ENCODE measurements at regions not wholly inside any gene's neighbourhood (a gene's known extent, or its start where the extent isn't known, plus 50 kb on each side); places are given as distances from the start of the nearest gene placed in this dataset.
A peak's percentile ranks its signal among the peaks of the same experiment; 100 is the strongest.

DNA sequence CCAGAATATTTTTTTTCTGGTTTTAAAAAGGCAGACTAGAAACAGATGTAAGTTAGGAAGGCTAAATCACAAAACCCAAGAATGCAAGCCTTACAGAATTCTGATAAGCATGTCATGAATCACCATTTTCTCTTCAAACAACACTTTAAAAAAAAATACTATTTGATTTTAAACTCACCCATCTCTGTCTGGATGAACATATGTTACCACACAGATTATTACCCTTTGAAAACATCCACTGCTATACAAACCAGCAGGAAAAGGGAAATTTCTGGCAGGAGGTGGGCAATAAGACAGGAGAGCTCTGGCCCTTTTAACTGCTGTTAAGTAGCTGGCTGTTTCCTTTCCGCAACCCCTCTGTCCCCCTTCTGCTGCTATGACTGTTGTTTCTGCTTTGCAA, 317.7 kb upstream of the NOCT start:
- Mint-ChIP-seq H3K9me3 (ENCODE audit: low read depth) (no peaks in the 10 kb centered on the region), H3K36me3 (ENCODE audit: low read depth) (no peaks in the 10 kb centered on the region), H3K27ac (no peak overlapping the region), H3K4me3 (no peak overlapping the region), H3K27me3 (peaks cover 14% of the 10 kb centered on the region), H3K4me1 (no peaks in the 10 kb centered on the region)
- intact Hi-C loops (cut with DNase I, micrococcal nuclease): no loop called here
- no peak for DNase-seq
- ATAC-seq: no peak
- POLR2A ChIA-PET: no interaction called here
- CTCF ChIA-PET: interaction anchor here (0.9 kb wide), 1 partner anchor 17 kb away, joined by 3 read pairs; no protein-coding TSS in a partner anchor

DNA sequence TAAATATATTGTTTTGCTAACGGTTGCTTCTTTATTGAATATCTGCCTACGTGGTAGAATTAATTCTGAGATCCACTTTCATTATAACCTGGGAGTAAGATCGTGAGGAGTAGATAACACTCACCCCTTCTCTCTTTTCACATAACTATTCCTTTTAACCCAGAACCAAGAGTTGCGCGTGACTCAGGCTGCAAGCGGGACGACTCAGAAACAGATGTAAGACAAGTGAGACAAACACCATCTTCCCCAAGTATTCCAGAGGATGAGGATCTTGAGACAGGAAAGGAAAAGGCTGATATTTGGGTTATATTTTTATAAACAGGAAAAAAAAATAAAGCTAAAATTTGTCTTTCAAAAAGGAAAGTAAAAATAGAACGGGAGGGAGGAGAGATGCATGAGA, 318.8 kb upstream of the NOCT start:
- intact Hi-C loops (cut with DNase I, micrococcal nuclease): no loop called here
- Mint-ChIP-seq H3K36me3 (ENCODE audit: low read depth) (no peaks in the 10 kb centered on the region), H3K4me3 (no peak overlapping the region), H3K27me3 (peaks cover 14% of the 10 kb centered on the region), H3K9me3 (ENCODE audit: low read depth) (no peaks in the 10 kb centered on the region), H3K27ac (no peak overlapping the region), H3K4me1 (no peaks in the 10 kb centered on the region)
- POLR2A ChIA-PET: no interaction called here
- CTCF ChIA-PET: no interaction called here
- ATAC-seq: no peak
- DNase-seq: no peak

DNA sequence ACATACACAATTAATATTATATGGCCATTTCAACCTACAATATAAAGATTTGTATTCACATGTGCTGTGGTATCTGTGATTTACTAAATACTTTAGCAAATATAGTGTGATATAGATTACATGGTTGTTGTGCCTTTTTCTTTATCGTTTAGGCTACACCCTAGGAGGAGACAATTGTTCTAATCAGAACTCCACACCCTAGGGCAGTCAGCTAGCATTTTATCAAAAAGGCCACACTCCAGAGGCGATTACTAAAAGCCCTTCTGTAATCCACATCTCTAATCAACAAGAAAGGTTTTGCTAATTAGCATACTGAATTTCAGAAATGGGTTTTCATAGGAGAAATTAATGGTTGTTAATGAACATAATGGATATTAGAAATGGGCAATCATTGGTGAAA, 319.5 kb upstream of the NOCT start:
- ChIA-PET POLR2A (no interaction called here), CTCF (interaction anchor here (0.6 kb wide), 1 partner anchor 281 kb away, joined by 3 read pairs; no protein-coding TSS in a partner anchor)
- no peaks in the 10 kb centered on the region for H3K4me1 Mint-ChIP-seq
- H3K36me3 Mint-ChIP-seq (ENCODE audit: low read depth): no peaks in the 10 kb centered on the region
- H3K27me3 Mint-ChIP-seq: peaks cover 14% of the 10 kb centered on the region
- no peak overlapping the region for H3K4me3 Mint-ChIP-seq
- no peaks in the 10 kb centered on the region for H3K9me3 Mint-ChIP-seq (ENCODE audit: low read depth)
- no peak overlapping the region for H3K27ac Mint-ChIP-seq
- DNase-seq: no peak
- intact Hi-C loops (cut with DNase I, micrococcal nuclease): no loop called here
- ATAC-seq: no peak

DNA sequence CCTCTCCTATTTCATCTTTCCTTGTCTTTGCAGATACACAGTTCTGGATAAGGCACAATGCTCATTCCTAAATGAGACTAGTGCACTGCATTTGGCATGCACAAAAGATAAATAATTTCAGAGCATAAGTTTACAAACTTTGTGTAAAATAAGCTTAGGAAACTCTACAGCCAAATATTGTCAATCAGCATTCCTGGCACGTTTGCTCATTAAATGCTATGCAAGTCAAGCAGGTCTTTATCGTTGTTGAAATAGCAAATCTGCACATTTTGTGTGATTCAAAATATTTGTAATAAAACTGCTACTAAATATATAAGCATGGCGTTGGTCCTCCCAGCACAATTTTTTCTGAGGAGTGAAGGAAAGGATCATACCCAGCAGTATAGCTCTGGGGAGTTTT, 322.1 kb upstream of the NOCT start:
- intact Hi-C loops (cut with DNase I, micrococcal nuclease): no loop called here
- H3K27ac Mint-ChIP-seq: no peak overlapping the region
- POLR2A ChIA-PET: no interaction called here
- DNase-seq (no peak), ATAC-seq (no peak)
- CTCF ChIA-PET: interaction anchor here (0.6 to 1.4 kb wide), 2 partner anchors 12 to 20 kb away, joined by 3 to 6 read pairs; no protein-coding TSS in a partner anchor
- no peak overlapping the region for H3K4me3 Mint-ChIP-seq
- H3K36me3 Mint-ChIP-seq (ENCODE audit: low read depth): no peaks in the 10 kb centered on the region
- H3K27me3 Mint-ChIP-seq: peaks cover 14% of the 10 kb centered on the region
- no peaks in the 10 kb centered on the region for H3K4me1 Mint-ChIP-seq
- H3K9me3 Mint-ChIP-seq (ENCODE audit: low read depth): no peaks in the 10 kb centered on the region

DNA sequence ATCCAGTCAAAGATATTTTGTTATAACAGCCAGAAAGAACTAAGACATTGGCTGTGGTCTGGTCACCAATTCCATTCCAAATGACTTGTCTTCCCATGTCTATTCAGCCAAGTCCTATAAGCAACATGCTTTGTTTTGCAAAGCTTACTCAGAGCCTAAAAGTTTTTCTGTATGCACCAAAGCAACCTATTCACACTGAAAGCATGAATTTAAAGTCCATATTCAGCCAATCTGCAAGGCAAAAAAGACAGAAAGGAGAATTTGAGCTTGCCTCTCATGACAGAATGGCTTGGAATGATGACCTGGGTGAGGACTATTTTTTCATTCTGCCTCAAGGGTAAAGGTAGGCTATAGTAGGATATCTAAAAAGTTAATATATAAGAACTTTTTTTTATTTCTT, 323.2 kb upstream of the NOCT start:
- no peaks in the 10 kb centered on the region for H3K36me3 Mint-ChIP-seq (ENCODE audit: low read depth)
- H3K4me1 Mint-ChIP-seq: no peaks in the 10 kb centered on the region
- intact Hi-C loops (cut with DNase I, micrococcal nuclease): no loop called here
- ChIA-PET CTCF (interaction anchor here (0.7 kb wide), 1 partner anchor 9 kb away, joined by 3 read pairs; no protein-coding TSS in a partner anchor), POLR2A (no interaction called here)
- ATAC-seq: no peak
- H3K9me3 Mint-ChIP-seq (ENCODE audit: low read depth): no peaks in the 10 kb centered on the region
- DNase-seq: no peak
- no peak overlapping the region for H3K4me3 Mint-ChIP-seq
- no peak overlapping the region for H3K27ac Mint-ChIP-seq
- H3K27me3 Mint-ChIP-seq: peaks cover 15% of the 10 kb centered on the region

DNA sequence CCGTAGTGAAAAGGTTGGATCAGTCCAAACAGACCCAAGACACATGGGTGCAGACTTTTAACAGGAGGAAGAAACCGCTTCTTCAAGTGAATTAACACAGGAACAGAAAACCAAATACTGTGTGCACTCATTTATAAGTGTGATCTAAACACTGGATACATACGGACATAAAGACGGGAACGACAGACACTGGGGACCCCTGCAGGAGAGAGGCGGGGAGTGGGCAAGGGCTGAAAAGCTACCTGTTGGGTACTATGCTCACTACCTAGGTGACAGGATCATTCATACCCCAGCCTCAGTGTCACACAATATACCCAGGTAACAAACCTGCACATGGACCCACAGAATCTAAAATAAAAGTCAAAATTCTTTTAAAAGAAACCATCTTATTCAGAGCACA, 326.0 kb upstream of the NOCT start:
- ChIA-PET CTCF (interaction anchor here (0.6 kb wide), 1 partner anchor 8 kb away, joined by 3 read pairs; no protein-coding TSS in a partner anchor), POLR2A (no interaction called here)
- H3K27me3 Mint-ChIP-seq: peaks cover 4% of the 10 kb centered on the region
- H3K27ac Mint-ChIP-seq: no peak overlapping the region
- DNase-seq (no peak), ATAC-seq (no peak)
- H3K9me3 Mint-ChIP-seq (ENCODE audit: low read depth): no peaks in the 10 kb centered on the region
- no peak overlapping the region for H3K4me3 Mint-ChIP-seq
- no peaks in the 10 kb centered on the region for H3K4me1 Mint-ChIP-seq
- H3K36me3 Mint-ChIP-seq (ENCODE audit: low read depth): no peaks in the 10 kb centered on the region
- intact Hi-C loops (cut with DNase I, micrococcal nuclease): no loop called here

DNA sequence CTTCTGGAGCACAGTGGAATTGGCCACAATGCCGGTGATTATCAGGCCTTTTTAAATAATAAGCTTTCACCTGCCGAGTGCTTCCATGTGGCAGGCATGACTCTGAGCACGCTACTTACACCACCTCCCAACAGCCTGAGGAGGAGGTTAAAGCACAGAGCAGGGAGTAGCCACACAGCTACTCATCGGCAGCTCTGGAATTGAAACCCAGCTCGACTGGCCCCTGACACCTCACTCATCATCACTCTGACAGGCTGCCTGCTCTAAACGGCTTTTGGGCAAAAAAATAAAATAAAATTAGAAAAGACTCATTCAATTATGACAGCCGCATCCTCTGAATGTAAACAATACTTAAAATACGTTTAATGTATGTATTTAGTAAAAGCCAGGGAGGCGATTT, 326.4 kb upstream of the NOCT start:
- peaks cover 3% of the 10 kb centered on the region for H3K27me3 Mint-ChIP-seq
- CTCF ChIA-PET: no interaction called here
- DNase-seq (no peak), ATAC-seq (no peak)
- H3K27ac Mint-ChIP-seq: no peak overlapping the region
- H3K9me3 Mint-ChIP-seq (ENCODE audit: low read depth): no peaks in the 10 kb centered on the region
- intact Hi-C loops (cut with DNase I, micrococcal nuclease): no loop called here
- no peaks in the 10 kb centered on the region for H3K36me3 Mint-ChIP-seq (ENCODE audit: low read depth)
- POLR2A ChIA-PET: no interaction called here
- H3K4me3 Mint-ChIP-seq: no peak overlapping the region
- H3K4me1 Mint-ChIP-seq: no peaks in the 10 kb centered on the region

DNA sequence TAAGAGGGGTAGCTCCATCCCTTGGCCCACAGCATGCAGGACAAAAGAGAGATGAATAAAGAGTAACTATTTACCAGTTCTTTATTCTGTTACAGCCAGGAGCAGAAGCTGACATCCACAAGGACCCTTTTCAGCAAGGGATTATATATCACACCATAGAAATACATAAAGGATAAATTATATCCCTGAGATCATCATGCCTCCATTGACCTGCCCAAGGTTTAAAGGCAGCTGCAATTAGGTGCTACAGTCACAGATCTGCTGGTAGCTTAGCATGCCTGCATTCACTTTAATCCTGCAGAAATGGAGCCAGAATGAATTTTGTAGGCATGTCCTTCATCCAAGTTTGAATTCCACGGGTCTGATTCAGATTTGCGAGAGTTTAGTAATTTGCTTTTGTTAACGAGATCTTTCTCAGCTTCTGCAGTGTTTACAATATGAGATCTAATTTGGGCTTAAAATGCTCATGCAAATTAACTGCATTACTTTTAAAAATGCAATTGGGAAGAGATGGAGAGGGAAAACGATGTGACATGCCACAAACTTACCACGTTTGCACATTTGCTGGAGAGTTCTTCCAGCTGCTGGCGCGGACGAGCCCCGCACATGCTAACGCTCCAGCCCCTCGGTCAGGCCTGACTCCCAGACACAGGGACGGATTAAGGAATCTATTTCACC, 327.0 kb upstream of the NOCT start:
- Mint-ChIP-seq H3K36me3 (ENCODE audit: low read depth) (no peaks in the 10 kb centered on the region), H3K4me1 (no peaks in the 10 kb centered on the region), H3K27ac (no peak overlapping the region), H3K9me3 (ENCODE audit: low read depth) (no peaks in the 10 kb centered on the region), H3K27me3 (peaks cover 3% of the 10 kb centered on the region), H3K4me3 (no peak overlapping the region)
- ATAC-seq (no peak), DNase-seq (no peak)
- ChIA-PET CTCF (no interaction called here), POLR2A (no interaction called here)
- intact Hi-C loops (cut with DNase I, micrococcal nuclease): no loop called here

DNA sequence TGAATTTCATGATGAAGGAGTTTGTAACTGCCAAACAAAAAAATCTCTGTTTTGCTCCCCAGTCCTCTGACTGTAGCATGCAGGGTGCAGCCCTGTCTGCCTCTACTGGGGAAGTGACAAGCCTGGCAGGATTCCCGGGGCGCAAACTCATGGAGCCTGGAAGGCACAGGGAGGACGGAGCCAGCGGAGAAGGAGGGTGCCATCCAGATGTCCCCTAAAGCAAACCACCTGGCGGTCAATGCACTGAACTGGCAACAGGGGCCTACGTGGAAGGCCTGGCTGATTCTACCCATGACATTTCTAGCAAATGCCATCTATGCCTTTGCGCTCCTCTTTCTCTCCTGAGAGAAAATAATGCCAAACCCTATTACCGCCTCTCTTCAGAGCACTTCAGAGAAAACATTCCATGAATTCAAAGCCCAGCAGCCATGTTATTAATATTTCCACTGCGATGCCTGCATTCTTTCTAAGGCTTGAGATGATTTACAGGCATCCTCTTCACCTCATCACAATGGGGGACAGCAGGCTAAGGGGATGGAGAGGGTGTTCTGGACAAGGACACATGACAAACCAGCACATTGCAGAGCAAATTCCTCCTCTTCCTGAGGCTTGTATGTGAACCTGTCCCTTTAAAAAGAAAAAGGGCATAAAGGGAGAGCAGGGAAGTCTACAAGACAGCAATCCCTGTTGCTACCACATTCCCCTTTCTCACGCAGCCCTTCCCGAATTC, 329.3 kb upstream of the NOCT start:
- H3K4me3 Mint-ChIP-seq: no peak overlapping the region
- H3K27ac Mint-ChIP-seq: no peak overlapping the region
- H3K36me3 Mint-ChIP-seq (ENCODE audit: low read depth): no peaks in the 10 kb centered on the region
- peaks cover 12% of the 10 kb centered on the region for H3K27me3 Mint-ChIP-seq
- intact Hi-C loops (cut with DNase I, micrococcal nuclease): no loop called here
- ATAC-seq: no peak
- DNase-seq: no peak
- POLR2A ChIA-PET: no interaction called here
- CTCF ChIA-PET: interaction anchor here (1.9 kb wide), 1 partner anchor 185 kb away, joined by 4 read pairs; no protein-coding TSS in a partner anchor
- H3K9me3 Mint-ChIP-seq (ENCODE audit: low read depth): no peaks in the 10 kb centered on the region
- no peaks in the 10 kb centered on the region for H3K4me1 Mint-ChIP-seq

DNA sequence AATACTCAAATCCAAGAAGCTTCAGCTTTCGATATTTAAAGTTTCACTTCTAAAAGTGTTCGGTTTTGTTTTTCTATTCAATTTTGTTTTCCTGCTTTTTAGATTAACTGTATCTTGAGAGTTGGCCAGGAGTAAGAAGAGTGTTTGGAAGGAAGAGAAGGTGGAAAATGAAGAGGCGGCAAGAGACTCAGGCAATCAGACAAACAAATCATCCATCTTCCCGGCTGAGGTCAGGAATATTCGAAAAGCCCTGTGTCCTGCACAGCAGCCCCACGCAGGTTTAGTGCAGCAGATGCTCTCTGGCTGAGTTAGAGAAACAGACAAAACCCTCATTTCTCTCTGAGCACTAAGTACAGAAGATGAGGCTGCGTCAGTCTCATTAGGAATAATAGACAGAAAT, 330.3 kb upstream of the NOCT start:
- no peaks in the 10 kb centered on the region for H3K9me3 Mint-ChIP-seq (ENCODE audit: low read depth)

DNA sequence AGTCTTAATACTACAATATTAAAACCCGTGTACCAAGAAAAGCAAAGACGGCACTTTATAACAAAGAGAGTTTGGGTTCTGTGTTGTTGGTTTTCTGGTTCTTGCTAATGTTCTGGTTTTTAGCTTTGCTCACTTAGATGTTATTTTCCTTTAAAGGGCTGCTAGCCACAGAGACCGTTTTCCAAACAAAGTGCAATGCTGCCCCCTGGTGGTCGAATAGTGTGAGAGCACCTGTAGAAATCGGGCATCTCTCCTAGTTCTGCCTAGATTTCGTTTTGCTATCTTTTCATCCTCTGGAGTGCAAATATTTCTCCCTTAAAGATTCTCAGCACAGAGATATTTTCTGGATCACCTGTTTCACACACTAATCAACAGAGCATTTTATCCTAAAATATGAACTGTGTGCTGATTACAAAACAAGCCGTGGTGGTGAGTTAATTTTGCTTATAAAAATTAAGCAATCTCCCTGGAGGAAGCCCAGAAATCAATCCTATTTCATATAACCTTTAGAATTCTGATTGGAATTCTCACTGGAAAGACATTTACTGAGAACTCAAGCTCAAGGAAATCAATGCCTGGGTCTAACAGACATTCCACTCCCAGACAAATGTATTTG, 334.5 kb upstream of the NOCT start:
- no peak overlapping the region for H3K4me3 Mint-ChIP-seq
- no peaks in the 10 kb centered on the region for H3K4me1 Mint-ChIP-seq
- DNase-seq: peak; percentile 87
- ChIA-PET CTCF (interaction anchor here (0.6 to 3.5 kb wide), 22 partner anchors 9 to 715 kb away, joined by 3 to 18 read pairs (median 3); no protein-coding TSS in a partner anchor), POLR2A (no interaction called here)
- H3K36me3 Mint-ChIP-seq (ENCODE audit: low read depth): no peaks in the 10 kb centered on the region
- ATAC-seq: peak; percentile 65
- H3K27ac Mint-ChIP-seq: no peak overlapping the region
- no peaks in the 10 kb centered on the region for H3K9me3 Mint-ChIP-seq (ENCODE audit: low read depth)
- H3K27me3 Mint-ChIP-seq: peaks cover 13% of the 10 kb centered on the region
- intact Hi-C loops (cut with DNase I, micrococcal nuclease): loop anchor here (1.0 to 5.0 kb wide), 8 partner anchors 190 to 948 kb away; no protein-coding TSS in a partner anchor

More for the DNA sequence above, 330.3 kb upstream of the NOCT start:
- DNase-seq (no peak), ATAC-seq (no peak)
- no peak overlapping the region for H3K27ac Mint-ChIP-seq
- intact Hi-C loops (cut with DNase I, micrococcal nuclease): no loop called here
- CTCF ChIA-PET: interaction anchor here (1.9 kb wide), 1 partner anchor 186 kb away, joined by 4 read pairs; no protein-coding TSS in a partner anchor
- H3K27me3 Mint-ChIP-seq: peaks cover 14% of the 10 kb centered on the region
- POLR2A ChIA-PET: no interaction called here
- no peaks in the 10 kb centered on the region for H3K36me3 Mint-ChIP-seq (ENCODE audit: low read depth)
- H3K4me3 Mint-ChIP-seq: no peak overlapping the region
- no peaks in the 10 kb centered on the region for H3K4me1 Mint-ChIP-seq
